OCI-LY3 (cell line): ENCODE measurements at regions not wholly inside any gene's neighbourhood (a gene's known extent, or its start where the extent isn't known, plus 50 kb on each side); places are given as distances from the start of the nearest gene placed in this dataset.

Experiments
- H2AFZ ChIP-seq: fragments of 200-600, 300-600 bp; shearing (Covaris generic); 2 replicates; pipeline ENCODE4 v1.6.0; 2014; ENCODE audit warnings: antibody characterized with exemption, low read depth, low read length
- H3K27ac ChIP-seq: fragments of 200-600, 300-600 bp; sonication (generic); 2 replicates; pipeline ENCODE4 v1.5.1; 2014; ENCODE audit warnings: mild to moderate bottlenecking, low read length, moderate library complexity, mixed read lengths
- H3K27me3 ChIP-seq: fragments of 200-600, 300-600 bp; sonication (generic); 2 replicates; pipeline ENCODE4 v1.6.1; 2014; ENCODE audit warnings: low read depth, low read length, mixed read lengths
- H3K36me3 ChIP-seq: fragments of 200-600, 300-600 bp; sonication (generic); replicated peaks from 2 replicates; pipeline ENCODE3; 2014; ENCODE audit warnings: low read depth, low read length, mixed read lengths
- H3K4me1 ChIP-seq: fragments of 300-600, 200-600 bp; sonication (generic); 2 replicates; pipeline ENCODE4 v1.6.1; 2014; ENCODE audit warnings: low read length, mixed read lengths
- H3K4me2 ChIP-seq: fragments of 200-600, 300-600 bp; sonication (generic); 2 replicates; pipeline ENCODE4 v1.6.1; 2014; ENCODE audit warnings: low read length, mixed read lengths
- H3K4me3 ChIP-seq: fragments of 300-600, 200-600 bp; sonication (generic); 2 replicates; pipeline ENCODE4 v1.5.1; 2014; ENCODE audit warnings: antibody characterized with exemption, mild to moderate bottlenecking, low read length, moderate library complexity
- H3K79me2 ChIP-seq: fragments of 300-600, 200-600 bp; shearing (Covaris generic); 2 replicates; pipeline ENCODE4 v1.6.1; 2014; ENCODE audit warnings: mild to moderate bottlenecking, low read length, mixed read lengths
- H3K9ac ChIP-seq: fragments of 300-600, 200-600 bp; shearing (Covaris generic); 2 replicates; pipeline ENCODE4 v1.6.0; 2014; ENCODE audit warnings: mild to moderate bottlenecking, low read length, moderate library complexity
- H3K9me3 ChIP-seq: fragments of 200-600, 300-600 bp; shearing (Covaris generic); 2 replicates; pipeline ENCODE4 v1.6.1; 2014; ENCODE audit warnings: low read length, mixed read lengths; ENCODE audit not compliant: insufficient read depth
- H4K20me1 ChIP-seq: fragments of 200-600, 300-600 bp; sonication (generic); 2 replicates; pipeline ENCODE4 v1.6.1; 2016; ENCODE audit warnings: low read length, mixed read lengths; ENCODE audit not compliant: insufficient read depth
- EZH2phosphoT487 ChIP-seq: fragments of 200-600 bp; shearing (Covaris generic); IDR thresholded peaks from 2 replicates; pipeline ENCODE4 v1.6.1; 2018; ENCODE audit warnings: antibody characterized with exemption, mixed run types, low read depth
- TF ChIP-seq, protein P1 (sequence below): fragments of 200-600, 300-600 bp; sonication (generic); IDR thresholded peaks from 2 replicates; pipeline ENCODE4 v1.5.1; 2014; ENCODE audit warnings: antibody characterized with exemption, low read length, low read depth

DNA sequence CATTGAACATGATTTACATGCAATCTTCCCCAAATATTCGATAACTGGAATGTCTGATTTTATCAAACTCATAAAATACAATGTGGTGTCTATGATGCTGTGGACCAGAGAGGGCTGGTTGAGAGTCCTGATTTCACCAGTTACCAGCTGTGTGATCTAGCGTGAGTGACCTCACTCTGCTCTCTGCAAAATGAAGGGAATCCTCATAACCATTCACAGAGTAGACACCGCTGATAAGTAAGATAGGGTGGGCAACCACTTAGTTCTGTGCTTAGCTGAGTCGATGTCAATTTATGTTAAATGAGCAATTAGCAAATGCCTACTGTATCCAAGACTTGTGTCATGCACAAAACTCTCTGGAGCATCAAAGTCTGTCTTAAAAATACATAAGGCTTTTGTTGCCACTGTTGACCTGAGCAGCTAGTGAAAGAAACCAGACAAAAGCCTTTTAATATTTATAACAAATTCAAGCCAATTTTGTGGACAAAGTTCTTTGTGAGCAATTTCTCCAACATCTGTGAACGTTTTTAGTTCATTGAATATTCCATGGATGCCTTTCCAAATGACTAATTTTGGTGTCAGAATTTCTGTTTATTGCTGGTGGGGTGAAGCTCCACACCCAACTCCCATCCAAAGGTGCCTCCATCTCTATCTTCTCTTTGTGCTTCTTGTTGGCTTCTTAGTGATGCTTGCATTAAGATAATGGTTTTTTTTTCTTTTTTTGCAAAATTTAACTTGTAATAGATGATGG, 314.2 kb downstream of the ADRA2A start:
- Histone ChIP-seq H3K4me1 (no peaks in the 10 kb centered on the region), H3K27me3 (no peaks in the 10 kb centered on the region), H3K4me2 (no peak overlapping the region), H3K9me3 (no peaks in the 10 kb centered on the region), H4K20me1 (no peaks in the 10 kb centered on the region), H3K36me3 (no peaks in the 10 kb centered on the region), H3K9ac (no peak overlapping the region), H3K27ac (no peak overlapping the region), H3K79me2 (no peaks in the 10 kb centered on the region), H3K4me3 (no peak overlapping the region), H2AFZ (no peak overlapping the region)
- no peak for TF ChIP-seq EZH2phosphoT487
- TF ChIP-seq, protein P1, sequence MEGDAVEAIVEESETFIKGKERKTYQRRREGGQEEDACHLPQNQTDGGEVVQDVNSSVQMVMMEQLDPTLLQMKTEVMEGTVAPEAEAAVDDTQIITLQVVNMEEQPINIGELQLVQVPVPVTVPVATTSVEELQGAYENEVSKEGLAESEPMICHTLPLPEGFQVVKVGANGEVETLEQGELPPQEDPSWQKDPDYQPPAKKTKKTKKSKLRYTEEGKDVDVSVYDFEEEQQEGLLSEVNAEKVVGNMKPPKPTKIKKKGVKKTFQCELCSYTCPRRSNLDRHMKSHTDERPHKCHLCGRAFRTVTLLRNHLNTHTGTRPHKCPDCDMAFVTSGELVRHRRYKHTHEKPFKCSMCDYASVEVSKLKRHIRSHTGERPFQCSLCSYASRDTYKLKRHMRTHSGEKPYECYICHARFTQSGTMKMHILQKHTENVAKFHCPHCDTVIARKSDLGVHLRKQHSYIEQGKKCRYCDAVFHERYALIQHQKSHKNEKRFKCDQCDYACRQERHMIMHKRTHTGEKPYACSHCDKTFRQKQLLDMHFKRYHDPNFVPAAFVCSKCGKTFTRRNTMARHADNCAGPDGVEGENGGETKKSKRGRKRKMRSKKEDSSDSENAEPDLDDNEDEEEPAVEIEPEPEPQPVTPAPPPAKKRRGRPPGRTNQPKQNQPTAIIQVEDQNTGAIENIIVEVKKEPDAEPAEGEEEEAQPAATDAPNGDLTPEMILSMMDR = no peak

DNA sequence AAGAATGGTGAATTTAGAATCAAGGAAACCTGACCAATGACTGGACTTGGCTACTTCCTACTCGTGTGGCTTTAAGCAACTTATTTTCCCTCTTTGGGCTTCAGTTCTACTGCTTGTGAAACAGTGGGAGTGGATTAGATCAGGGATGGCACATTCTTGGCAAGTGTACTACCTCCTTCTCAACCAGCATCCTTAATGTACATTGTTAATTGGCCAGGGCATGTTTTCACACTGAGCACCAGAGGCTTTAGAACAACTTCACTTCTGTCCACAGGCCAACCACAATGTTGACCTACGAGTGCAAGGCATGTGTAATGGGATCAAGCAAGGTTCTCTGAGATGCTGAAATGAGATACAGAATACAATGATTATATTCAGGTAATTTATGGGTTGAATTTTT, 315.3 kb downstream of the ADRA2A start:
- Histone ChIP-seq H3K36me3 (no peaks in the 10 kb centered on the region), H3K4me3 (no peak overlapping the region), H3K4me1 (no peaks in the 10 kb centered on the region), H3K4me2 (no peak overlapping the region), H3K9me3 (no peaks in the 10 kb centered on the region), H2AFZ (no peak overlapping the region), H3K9ac (no peak overlapping the region), H4K20me1 (no peaks in the 10 kb centered on the region), H3K27me3 (no peaks in the 10 kb centered on the region), H3K79me2 (no peaks in the 10 kb centered on the region), H3K27ac (no peak overlapping the region)
- TF ChIP-seq, protein P1 = no peak
- no peak for TF ChIP-seq EZH2phosphoT487

GRCh38 chr10:111392910-111393309, 316.1 kb downstream of the ADRA2A start:
- no peak overlapping the region for H3K4me2 ChIP-seq
- no peaks in the 10 kb centered on the region for H3K36me3 ChIP-seq
- H3K4me1 ChIP-seq = no peaks in the 10 kb centered on the region
- no peaks in the 10 kb centered on the region for H3K79me2 ChIP-seq
- H3K4me3 ChIP-seq = no peak overlapping the region
- H2AFZ ChIP-seq = no peak overlapping the region
- H3K9me3 ChIP-seq = no peaks in the 10 kb centered on the region
- TF ChIP-seq, protein P1 = no peak
- no peak for TF ChIP-seq EZH2phosphoT487
- no peaks in the 10 kb centered on the region for H3K27me3 ChIP-seq
- H3K9ac ChIP-seq = no peak overlapping the region
- H4K20me1 ChIP-seq = no peaks in the 10 kb centered on the region
- H3K27ac ChIP-seq = no peak overlapping the region

DNA sequence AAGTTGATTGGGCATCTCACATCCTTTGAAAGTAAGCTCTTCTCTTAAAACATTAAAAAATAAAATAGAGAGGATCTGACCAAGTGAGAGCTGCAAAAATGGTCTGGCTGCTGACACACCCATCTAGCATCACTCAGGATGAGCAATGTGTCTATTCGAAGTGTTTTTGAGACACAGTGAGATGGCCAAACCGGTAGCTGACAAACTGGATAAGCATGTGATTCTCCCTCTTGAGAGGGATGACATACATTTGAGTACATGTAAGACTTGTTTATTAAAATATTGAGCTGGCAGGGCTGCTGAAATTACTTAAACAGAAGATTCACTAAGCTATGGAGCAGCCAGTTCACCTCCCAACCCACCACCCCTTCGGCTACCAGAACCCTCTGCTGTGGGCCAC, 333.9 kb downstream of the ADRA2A start:
- Histone ChIP-seq H4K20me1 (no peaks in the 10 kb centered on the region), H3K9me3 (no peaks in the 10 kb centered on the region), H3K4me1 (no peaks in the 10 kb centered on the region), H3K9ac (no peak overlapping the region), H3K79me2 (no peaks in the 10 kb centered on the region), H3K36me3 (no peaks in the 10 kb centered on the region), H3K4me3 (no peak overlapping the region), H3K4me2 (no peak overlapping the region), H3K27me3 (no peaks in the 10 kb centered on the region), H2AFZ (no peak overlapping the region), H3K27ac (no peak overlapping the region)
- TF ChIP-seq, protein P1 = no peak
- no peak for TF ChIP-seq EZH2phosphoT487
